Endodermal cell (in vitro differentiated cells): ENCODE measurements at regions not wholly inside any gene's neighbourhood (a gene's known extent, or its start where the extent isn't known, plus 50 kb on each side); places are given as distances from the start of the nearest gene placed in this dataset.

Experiments
- DNase-seq: peaks from one replicate; pipeline ENCODE4 v3.0.0-alpha.2; 2017
- H3K27ac ChIP-seq: 2 replicates; pipeline ENCODE4 v1.5.1; 2013; ENCODE audit warnings: mild to moderate bottlenecking, low read depth, low read length, moderate library complexity
- H3K27me3 ChIP-seq: 2 replicates; pipeline ENCODE4 v1.6.1; 2013; ENCODE audit warnings: mild to moderate bottlenecking, low read length, moderate library complexity; ENCODE audit not compliant: insufficient read depth, control insufficient read depth, poor library complexity, severe bottlenecking
- H3K36me3 ChIP-seq: 2 replicates; pipeline ENCODE4 v1.7.0; 2013; ENCODE audit warnings: mild to moderate bottlenecking, low read length, moderate library complexity; ENCODE audit not compliant: control insufficient read depth, insufficient read depth
- H3K4me1 ChIP-seq: one replicate; pipeline ENCODE4 v1.7.0; 2013; ENCODE audit warnings: low read length; ENCODE audit not compliant: control insufficient read depth, insufficient read depth
- H3K4me3 ChIP-seq: 2 replicates; pipeline ENCODE4 v1.5.1; 2013; ENCODE audit warnings: mild to moderate bottlenecking, low read length, moderate library complexity
- H3K9ac ChIP-seq: 2 replicates; pipeline ENCODE4 v1.6.1; 2013; ENCODE audit warnings: mild to moderate bottlenecking, low read length, moderate library complexity; ENCODE audit not compliant: poor library complexity, severe bottlenecking; ENCODE audit errors: extremely low read depth
- H3K9me3 ChIP-seq: 2 replicates; pipeline ENCODE4 v1.6.1; 2013; ENCODE audit warnings: mild to moderate bottlenecking, low read length, moderate library complexity; ENCODE audit not compliant: control insufficient read depth
- H3K27ac Mint-ChIP-seq: 2 replicates; pipeline ENCODE4 v1.8.0; 2020; ENCODE audit warnings: mixed read lengths
- H3K27me3 Mint-ChIP-seq: 2 replicates; pipeline ENCODE4 v1.8.0; 2021; ENCODE audit warnings: mild to moderate bottlenecking, mixed read lengths; ENCODE audit not compliant: insufficient read depth
- H3K36me3 Mint-ChIP-seq: 2 replicates; pipeline ENCODE4 v1.8.0; 2020; ENCODE audit warnings: low read depth, mixed read lengths
- H3K4me1 Mint-ChIP-seq: 2 replicates; pipeline ENCODE4 v1.8.0; 2020; ENCODE audit warnings: mixed read lengths
- H3K4me3 Mint-ChIP-seq: 2 replicates; pipeline ENCODE4 v1.8.0; 2020; ENCODE audit warnings: mild to moderate bottlenecking, moderate library complexity, mixed read lengths
- H3K9me3 Mint-ChIP-seq: 2 replicates; pipeline ENCODE4 v1.8.0; 2020; ENCODE audit warnings: mild to moderate bottlenecking, mixed read lengths
- WGBS, 2 experiments: methylation state at CpG; one replicate each; pipeline versions ENCODE4 v1.1.5 to v1.1.7; 2013; ENCODE audit warnings: missing lambda C conversion rate in 2 of 2, mixed read lengths in 1 of 2; ENCODE audit not compliant: insufficient coverage in 1 of 2, insufficient read length in 1 of 2; 5-methylcytosine and 5-hydroxymethylcytosine counted together
- TF ChIP-seq, protein P1 (sequence below): fragments of 200-600 bp; sonication (generic); conservative IDR thresholded peaks from 2 replicates; pipeline ENCODE4 v1.5.0; 2021; ENCODE audit warnings: antibody characterized with exemption, mild to moderate bottlenecking

DNA sequence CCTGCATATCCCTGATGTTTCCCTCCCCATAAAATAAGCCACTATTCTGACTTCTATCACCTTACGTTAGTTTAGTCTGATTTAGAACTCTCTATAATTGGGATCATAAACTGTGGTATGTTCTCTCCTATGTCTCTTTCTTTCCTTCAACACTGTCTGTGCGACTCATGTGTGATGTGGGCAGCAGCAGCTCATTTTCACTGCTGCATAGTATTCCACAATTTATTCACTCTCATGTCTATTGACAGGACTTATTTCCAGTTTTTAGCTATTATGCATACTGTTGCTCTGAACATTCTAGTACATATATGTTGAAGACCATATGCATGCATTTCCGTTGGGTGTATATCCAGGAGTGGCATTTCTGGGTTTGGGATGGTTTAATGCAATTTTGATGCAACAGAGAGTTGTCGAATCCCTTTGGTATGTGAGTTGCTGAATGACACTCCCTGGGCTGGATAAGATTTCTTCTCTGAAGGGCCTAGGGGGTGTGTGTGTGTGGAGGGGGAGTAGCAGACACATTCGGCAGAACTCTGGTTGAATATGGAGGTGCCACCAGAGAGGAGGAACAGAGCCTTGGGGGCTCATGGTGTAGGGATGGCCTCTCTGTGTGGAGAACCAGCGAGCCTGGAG lies 87.8 kb upstream of the PCBD1 start:
- peaks cover 23% of the 10 kb centered on the region for H3K9me3 ChIP-seq
- no peaks in the 10 kb centered on the region for H3K27me3 Mint-ChIP-seq
- H3K4me1 ChIP-seq = no peaks in the 10 kb centered on the region
- H3K4me3 Mint-ChIP-seq = no peak overlapping the region
- no peaks in the 10 kb centered on the region for H3K4me1 Mint-ChIP-seq
- H3K9ac ChIP-seq = no peak overlapping the region
- TF ChIP-seq, protein P1, sequence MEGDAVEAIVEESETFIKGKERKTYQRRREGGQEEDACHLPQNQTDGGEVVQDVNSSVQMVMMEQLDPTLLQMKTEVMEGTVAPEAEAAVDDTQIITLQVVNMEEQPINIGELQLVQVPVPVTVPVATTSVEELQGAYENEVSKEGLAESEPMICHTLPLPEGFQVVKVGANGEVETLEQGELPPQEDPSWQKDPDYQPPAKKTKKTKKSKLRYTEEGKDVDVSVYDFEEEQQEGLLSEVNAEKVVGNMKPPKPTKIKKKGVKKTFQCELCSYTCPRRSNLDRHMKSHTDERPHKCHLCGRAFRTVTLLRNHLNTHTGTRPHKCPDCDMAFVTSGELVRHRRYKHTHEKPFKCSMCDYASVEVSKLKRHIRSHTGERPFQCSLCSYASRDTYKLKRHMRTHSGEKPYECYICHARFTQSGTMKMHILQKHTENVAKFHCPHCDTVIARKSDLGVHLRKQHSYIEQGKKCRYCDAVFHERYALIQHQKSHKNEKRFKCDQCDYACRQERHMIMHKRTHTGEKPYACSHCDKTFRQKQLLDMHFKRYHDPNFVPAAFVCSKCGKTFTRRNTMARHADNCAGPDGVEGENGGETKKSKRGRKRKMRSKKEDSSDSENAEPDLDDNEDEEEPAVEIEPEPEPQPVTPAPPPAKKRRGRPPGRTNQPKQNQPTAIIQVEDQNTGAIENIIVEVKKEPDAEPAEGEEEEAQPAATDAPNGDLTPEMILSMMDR = no peak
- H3K9me3 Mint-ChIP-seq = peaks cover 14% of the 10 kb centered on the region
- no peak overlapping the region for H3K4me3 ChIP-seq
- H3K27ac ChIP-seq = no peak overlapping the region
- no peak for DNase-seq
- no peaks in the 10 kb centered on the region for H3K36me3 ChIP-seq
- H3K27me3 ChIP-seq = no peaks in the 10 kb centered on the region
- no peaks in the 10 kb centered on the region for H3K36me3 Mint-ChIP-seq
- WGBS, 2 experiments = 93 to 95% methylated on average over 4 to 6 of the region's 6 CpGs
- H3K27ac Mint-ChIP-seq = no peak overlapping the region

DNA sequence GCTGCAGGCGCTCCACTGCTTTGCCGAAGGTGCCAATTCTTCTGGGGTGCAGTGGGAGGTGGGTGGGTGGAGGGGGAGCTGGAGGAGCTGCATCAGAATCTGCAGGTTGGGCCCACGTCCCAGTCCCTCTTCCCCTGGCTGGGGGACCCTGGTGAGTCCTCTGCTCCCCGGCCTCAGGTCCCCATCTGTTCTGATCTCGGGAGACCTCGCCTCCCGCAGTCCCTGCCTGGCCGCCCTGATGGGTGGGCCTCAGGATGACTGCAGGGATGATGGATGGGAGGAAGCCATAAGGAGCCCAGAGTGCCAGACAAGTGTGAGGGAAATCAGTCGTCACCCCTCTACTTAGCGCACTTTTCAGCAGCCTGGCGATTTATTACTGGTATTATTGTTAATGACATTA lies 89.3 kb upstream of the PCBD1 start:
- H3K4me1 ChIP-seq = no peaks in the 10 kb centered on the region
- TF ChIP-seq, protein P1 = no peak
- H3K4me3 ChIP-seq = no peak overlapping the region
- Mint-ChIP-seq H3K36me3 (no peaks in the 10 kb centered on the region), H3K9me3 (peaks cover 4% of the 10 kb centered on the region), H3K27ac (no peak overlapping the region), H3K27me3 (no peaks in the 10 kb centered on the region), H3K4me1 (no peaks in the 10 kb centered on the region), H3K4me3 (no peak overlapping the region)
- peaks cover 9% of the 10 kb centered on the region for H3K9me3 ChIP-seq
- no peak for DNase-seq
- H3K9ac ChIP-seq = no peak overlapping the region
- no peaks in the 10 kb centered on the region for H3K27me3 ChIP-seq
- WGBS, 2 experiments = 80 to 100% methylated on average over 3 to 11 of the region's 11 CpGs
- no peaks in the 10 kb centered on the region for H3K36me3 ChIP-seq
- no peak overlapping the region for H3K27ac ChIP-seq

DNA sequence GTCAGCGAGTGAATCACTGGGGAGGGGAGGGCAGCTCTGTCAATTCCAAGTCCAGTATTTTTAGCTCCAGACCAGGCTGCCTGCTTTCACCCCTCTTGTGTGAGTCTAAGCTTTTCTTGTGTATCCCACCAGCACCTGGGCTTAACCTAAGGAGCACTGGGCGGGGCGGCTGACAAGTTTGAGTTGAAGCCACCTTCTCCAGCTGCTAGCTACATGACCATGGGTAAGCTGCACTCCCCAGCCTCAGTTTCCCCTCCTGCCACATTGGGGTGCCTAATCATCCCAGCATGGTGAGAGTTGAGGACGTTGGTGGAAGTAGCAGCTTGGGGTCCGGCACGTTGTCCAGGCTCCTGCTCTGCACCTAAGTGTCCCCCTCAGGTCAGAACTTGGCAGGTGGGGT lies 89.8 kb upstream of the PCBD1 start:
- Histone ChIP-seq H3K27me3 (no peaks in the 10 kb centered on the region), H3K27ac (no peak overlapping the region), H3K4me1 (no peaks in the 10 kb centered on the region), H3K9ac (no peak overlapping the region), H3K36me3 (no peaks in the 10 kb centered on the region), H3K4me3 (no peak overlapping the region), H3K9me3 (peaks cover 4% of the 10 kb centered on the region)
- H3K36me3 Mint-ChIP-seq = no peaks in the 10 kb centered on the region
- peaks cover 3% of the 10 kb centered on the region for H3K9me3 Mint-ChIP-seq
- H3K4me1 Mint-ChIP-seq = no peaks in the 10 kb centered on the region
- no peak for DNase-seq
- no peak overlapping the region for H3K4me3 Mint-ChIP-seq
- WGBS, 2 experiments = 80 to 89% methylated on average over 1 to 6 of the region's 6 CpGs
- H3K27ac Mint-ChIP-seq = no peak overlapping the region
- no peaks in the 10 kb centered on the region for H3K27me3 Mint-ChIP-seq
- TF ChIP-seq, protein P1 = no peak
